Suprapubic skin (tissue), 4 donors: ENCODE measurements at regions not wholly inside any gene's neighbourhood (a gene's known extent, or its start where the extent isn't known, plus 50 kb on each side); places are given as distances from the start of the nearest gene placed in this dataset.

ENCODE experiments used
- DNase-seq, 2 donors: peaks; one replicate each; pipeline ENCODE4 v3.0.0-alpha.2; 2019; ENCODE audit warnings: low spot score in 2 of 2
- H3K27ac ChIP-seq: fragments of 200-600 bp; sonication (generic); one replicate; pipeline ENCODE4 v1.5.1; 2019
- H3K27me3 ChIP-seq: fragments of 200-600 bp; sonication (generic); one replicate; pipeline ENCODE4 v1.5.1; 2019
- H3K36me3 ChIP-seq: fragments of 200-600 bp; sonication (generic); one replicate; pipeline ENCODE4 v1.5.1; 2019
- H3K4me1 ChIP-seq: fragments of 200-600 bp; sonication (generic); one replicate; pipeline ENCODE4 v1.5.1; 2019
- H3K4me3 ChIP-seq: fragments of 200-600 bp; sonication (generic); one replicate; pipeline ENCODE4 v1.5.1; 2019; ENCODE audit warnings: mild to moderate bottlenecking
- H3K9me3 ChIP-seq: fragments of 200-600 bp; sonication (generic); one replicate; pipeline ENCODE4 v1.5.1; 2019
- CTCF ChIP-seq, 2 donors: fragments of 200-600 bp in 1 of 2; fragments of 450-650 bp in 1 of 2; sonication (generic) in 1 of 2; IDR thresholded peaks; one replicate each; pipeline ENCODE4 v1.5.1; 2016 to 2019; ENCODE audit warnings: antibody characterized with exemption in 2 of 2, mild to moderate bottlenecking in 1 of 2, moderate library complexity in 1 of 2
- EP300 ChIP-seq: sonication (generic); formaldehyde crosslinking; IDR thresholded peaks from one replicate; pipeline ENCODE4 v1.6.1; 2017; ENCODE audit warnings: antibody characterized with exemption
- POLR2A ChIP-seq, 2 donors: fragments of 450-650 bp; IDR thresholded peaks; one replicate each; pipeline ENCODE4 v1.6.1; 2017; ENCODE audit warnings: antibody characterized with exemption in 2 of 2, mild to moderate bottlenecking in 2 of 2, moderate library complexity in 2 of 2
- POLR2AphosphoS5 ChIP-seq, 3 donors: sonication (generic); formaldehyde crosslinking; IDR thresholded peaks; one replicate each; pipeline ENCODE4 v1.6.1; 2017; ENCODE audit warnings: antibody characterized with exemption in 3 of 3
- WGBS: methylation state at CpG from one replicate; pipeline ENCODE4 v1.1.5; 2018; 5-methylcytosine and 5-hydroxymethylcytosine counted together

DNA sequence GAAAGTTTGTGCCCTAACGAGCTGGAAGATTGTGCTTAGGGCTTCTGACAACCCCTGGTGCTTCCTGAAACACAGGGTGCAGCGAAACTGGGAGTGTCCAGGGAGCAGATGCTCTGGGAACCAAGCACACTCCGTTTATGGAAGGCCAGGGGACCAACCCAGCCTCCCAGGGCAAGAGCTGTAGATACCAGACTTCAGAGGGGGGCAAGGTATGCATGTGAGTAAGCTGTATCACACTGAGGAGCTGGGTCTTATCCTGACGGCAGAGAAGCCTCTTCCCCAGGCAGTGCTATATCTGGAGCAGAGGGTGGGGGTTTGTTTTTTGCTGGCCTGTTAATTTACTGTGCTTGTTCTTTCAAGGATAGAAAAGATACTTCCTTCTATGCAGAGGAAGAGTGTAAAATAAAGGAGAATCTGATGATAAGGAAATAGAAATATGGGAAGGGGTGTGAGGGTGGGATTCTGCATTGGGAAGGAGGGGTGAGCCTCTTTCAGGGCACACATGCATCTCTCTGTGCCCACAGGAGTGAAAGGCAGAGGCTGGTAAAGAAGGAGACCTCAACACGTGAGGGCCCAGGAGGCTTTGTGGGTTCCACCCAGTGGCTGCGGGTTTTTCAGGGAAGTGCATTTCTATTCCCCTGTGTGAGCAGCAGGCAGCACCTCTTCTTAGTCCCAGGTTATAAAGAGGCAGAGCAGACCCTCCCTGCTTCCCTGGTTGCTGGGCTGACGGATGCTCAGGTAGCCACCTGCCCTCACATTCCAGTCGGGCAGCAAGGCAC is 314.1 kb downstream of the TCERG1L start:
- Histone ChIP-seq H3K9me3 (no peaks in the 10 kb centered on the region), H3K27me3 (peaks cover 8% of the 10 kb centered on the region), H3K4me3 (no peak overlapping the region), H3K27ac (no peak overlapping the region), H3K4me1 (no peaks in the 10 kb centered on the region), H3K36me3 (no peaks in the 10 kb centered on the region)
- no peak for DNase-seq
- TF ChIP-seq POLR2AphosphoS5 (IDR thresholded peaks at IDR 0.05): no peak
- 74% methylated on average over 8 of the region's 8 CpGs for WGBS

GRCh38 chr10:130998046-130998435 is 313.5 kb downstream of the TCERG1L start:
- no peak for DNase-seq
- no peak overlapping the region for H3K4me3 ChIP-seq

DNA sequence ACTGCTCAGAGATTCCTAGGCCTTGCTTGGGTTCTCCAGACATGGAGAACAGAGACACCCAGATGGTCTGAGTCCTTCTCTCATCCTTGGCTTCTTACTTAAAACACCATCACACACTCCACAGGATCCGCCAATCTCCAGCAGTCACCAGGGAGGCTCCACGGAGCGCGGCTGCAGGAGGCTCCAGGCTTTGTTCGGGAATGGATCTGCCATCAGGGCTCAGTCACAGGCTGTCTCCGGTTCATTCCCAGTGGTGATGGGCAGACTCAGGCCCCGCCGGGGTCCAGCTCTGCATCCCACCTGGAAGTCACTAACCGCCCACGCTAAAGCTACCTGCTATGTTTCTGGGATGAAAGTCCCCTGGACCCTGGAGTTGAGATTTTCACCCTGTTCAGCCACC is 312.9 kb downstream of the TCERG1L start:
- Histone ChIP-seq H3K4me3 (no peak overlapping the region), H3K9me3 (no peaks in the 10 kb centered on the region), H3K4me1 (no peaks in the 10 kb centered on the region), H3K36me3 (no peaks in the 10 kb centered on the region), H3K27ac (no peak overlapping the region), H3K27me3 (peaks cover 7% of the 10 kb centered on the region)
- 100% methylated on average over 9 of the region's 10 CpGs for WGBS
- DNase-seq: no peak
- TF ChIP-seq EP300 (no peak), CTCF (IDR thresholded peaks at IDR 0.05) (no peak)

More at GRCh38 chr10:130998046-130998435, 313.5 kb downstream of the TCERG1L start:
- TF ChIP-seq POLR2AphosphoS5 (IDR thresholded peaks at IDR 0.05): no peak
- no peak for TF ChIP-seq EP300
- TF ChIP-seq CTCF (IDR thresholded peaks at IDR 0.05): no peak
- no peak for TF ChIP-seq POLR2A (IDR thresholded peaks at IDR 0.05)
- 73% methylated on average over 5 of the region's 5 CpGs for WGBS
- Histone ChIP-seq H3K36me3 (no peaks in the 10 kb centered on the region), H3K27ac (no peak overlapping the region), H3K27me3 (peaks cover 6% of the 10 kb centered on the region), H3K4me1 (no peaks in the 10 kb centered on the region), H3K9me3 (no peaks in the 10 kb centered on the region)

GRCh38 chr10:130999376-131000202 is 311.9 kb downstream of the TCERG1L start:
- 74% methylated on average over 6 of the region's 11 CpGs for WGBS
- H3K27me3 ChIP-seq: peaks cover 7% of the 10 kb centered on the region
- TF ChIP-seq CTCF (IDR thresholded peaks at IDR 0.05) (no peak), EP300 (no peak), POLR2AphosphoS5 (IDR thresholded peaks at IDR 0.05) (no peak)
- no peaks in the 10 kb centered on the region for H3K9me3 ChIP-seq
- H3K27ac ChIP-seq: no peak overlapping the region
- H3K4me3 ChIP-seq: no peak overlapping the region
- no peaks in the 10 kb centered on the region for H3K4me1 ChIP-seq
- no peak for DNase-seq
- H3K36me3 ChIP-seq: no peaks in the 10 kb centered on the region

GRCh38 chr10:131000244-131000643 is 311.3 kb downstream of the TCERG1L start:
- H3K27me3 ChIP-seq: peaks cover 7% of the 10 kb centered on the region
- H3K4me1 ChIP-seq: no peaks in the 10 kb centered on the region
- H3K36me3 ChIP-seq: no peaks in the 10 kb centered on the region
- 56% methylated on average over 5 of the region's 6 CpGs for WGBS
- H3K27ac ChIP-seq: no peak overlapping the region
- H3K4me3 ChIP-seq: no peak overlapping the region
- TF ChIP-seq POLR2A (IDR thresholded peaks at IDR 0.05) (no peak), EP300 (no peak), POLR2AphosphoS5 (IDR thresholded peaks at IDR 0.05) (no peak), CTCF (IDR thresholded peaks at IDR 0.05) (no peak)
- no peak for DNase-seq
- H3K9me3 ChIP-seq: no peaks in the 10 kb centered on the region
